SK-N-MC (cell line): ENCODE measurements at regions not wholly inside any gene's neighbourhood (a gene's known extent, or its start where the extent isn't known, plus 50 kb on each side); places are given as distances from the start of the nearest gene placed in this dataset.

Experiments used
- EZH2 ChIP-seq: fragments of 200-600 bp; sonication (generic); IDR thresholded peaks from one replicate; pipeline ENCODE4 v1.6.1; 2017; ENCODE audit warnings: antibody characterized with exemption
- POLR2AphosphoS5 ChIP-seq: IDR thresholded peaks from 2 replicates; pipeline ENCODE4 v1.6.1; 2012; ENCODE audit warnings: mild to moderate bottlenecking, low read depth, low read length, borderline replicate concordance

GRCh38 chr1:194028002-194028401 lies 841.6 kb upstream of the B3GALT2 start:
- TF ChIP-seq EZH2 (no peak), POLR2AphosphoS5 (no peak)
